Activated naive CD8-positive, alpha-beta T cell treated with anti-CD3 and anti-CD28 coated beads, Interleukin-2, amount 50 U/mL, for 16 hours (primary cell): ENCODE measurements at regions not wholly inside any gene's neighbourhood (a gene's known extent, or its start where the extent isn't known, plus 50 kb on each side); places are given as distances from the start of the nearest gene placed in this dataset.

Source experiments
- DNase-seq: peaks from one replicate; pipeline ENCODE4 v3.0.0-alpha.2; 2020; ENCODE audit warnings: low read depth, low spot score

DNA sequence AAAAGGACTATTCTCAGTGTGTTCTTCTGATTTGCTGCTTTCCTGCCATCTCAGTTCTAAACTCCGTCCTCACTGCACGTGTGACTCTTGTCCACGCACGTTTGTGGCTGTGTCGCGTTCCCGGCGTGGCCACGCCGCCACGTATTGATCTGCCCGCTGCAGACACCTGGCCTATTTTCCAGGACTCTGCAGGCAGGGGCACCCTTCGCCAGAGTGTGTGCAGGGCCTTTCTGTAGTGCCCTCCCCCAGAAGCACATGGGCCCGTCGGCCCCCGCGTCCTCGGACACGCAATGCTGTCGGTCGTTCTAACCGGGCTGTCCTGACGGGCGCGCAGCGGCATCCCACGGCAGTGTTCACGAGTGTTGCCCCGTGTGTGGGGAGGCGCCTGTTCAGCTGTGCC is 87.6 kb downstream of the YTHDF1 start:
- DNase-seq, result no peak

DNA sequence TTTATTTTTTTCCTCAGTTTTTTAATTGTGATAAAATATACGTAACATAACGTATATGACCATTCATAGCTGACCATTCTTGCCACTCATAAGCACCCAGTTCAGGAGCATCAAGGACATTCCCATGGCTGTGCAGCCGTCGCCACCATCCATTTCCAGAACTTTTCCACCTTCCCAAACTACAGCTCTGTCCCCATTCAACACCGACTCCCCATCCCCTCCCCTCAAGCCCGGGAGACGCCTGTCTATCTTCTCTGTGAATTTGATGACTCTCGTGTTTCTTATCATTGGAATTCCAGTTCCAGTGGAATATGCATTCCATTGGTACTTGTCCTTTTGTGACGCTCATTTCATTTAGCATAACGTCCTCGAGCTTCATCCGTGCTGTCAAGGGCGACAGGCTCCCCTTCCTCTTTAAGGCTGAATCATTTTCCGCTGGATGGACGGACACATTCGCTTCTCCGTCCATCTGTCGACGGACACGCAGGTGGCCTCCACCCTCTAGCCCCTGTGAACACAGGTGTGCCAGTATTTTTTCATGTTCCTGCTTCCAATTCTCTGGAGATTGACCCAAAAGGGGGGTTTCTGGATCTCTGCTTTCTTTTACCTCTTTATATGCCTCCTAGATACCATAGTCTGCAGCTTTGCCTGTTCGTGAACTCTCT is 88.1 kb downstream of the YTHDF1 start:
- DNase-seq, result no peak

DNA sequence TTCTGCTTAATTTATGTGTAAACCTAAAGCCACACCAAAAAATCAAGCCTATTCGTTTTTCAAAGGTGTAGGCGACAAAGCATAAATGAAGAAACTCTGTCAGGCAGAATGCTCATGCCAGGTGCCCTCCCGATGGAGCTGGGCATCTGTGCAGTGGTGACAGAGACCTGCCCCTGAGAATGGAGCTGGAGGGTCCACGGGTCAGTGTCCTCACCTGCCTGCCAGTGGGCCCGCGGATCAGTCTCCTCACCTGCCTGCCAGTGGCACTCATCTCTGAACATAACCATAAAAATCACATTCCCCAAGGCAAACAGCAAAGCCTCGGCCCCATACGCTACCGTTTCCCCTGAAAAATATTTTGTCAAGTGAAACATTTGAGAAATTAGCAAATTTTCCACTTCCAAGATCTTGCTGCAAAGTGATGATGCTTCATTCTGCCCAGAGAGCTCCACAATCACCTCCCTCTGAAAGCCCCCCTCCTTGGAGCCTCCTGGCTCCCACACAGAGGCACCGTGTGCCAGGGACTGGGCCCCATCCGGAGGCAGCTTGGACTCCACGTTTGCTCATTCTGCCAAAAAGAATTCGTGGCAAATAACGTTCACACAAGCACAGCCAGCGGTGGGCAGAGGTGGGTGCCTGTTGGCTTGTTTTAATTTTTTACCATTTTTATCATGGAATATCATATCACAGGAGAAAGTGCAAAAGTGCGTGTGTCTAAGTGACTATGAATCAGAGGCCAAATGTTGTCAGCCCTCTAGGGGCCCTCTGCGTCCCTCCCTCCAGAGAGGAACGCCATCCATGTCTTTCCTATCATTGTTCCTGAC is 88.8 kb downstream of the YTHDF1 start:
- DNase-seq, result no peak

DNA sequence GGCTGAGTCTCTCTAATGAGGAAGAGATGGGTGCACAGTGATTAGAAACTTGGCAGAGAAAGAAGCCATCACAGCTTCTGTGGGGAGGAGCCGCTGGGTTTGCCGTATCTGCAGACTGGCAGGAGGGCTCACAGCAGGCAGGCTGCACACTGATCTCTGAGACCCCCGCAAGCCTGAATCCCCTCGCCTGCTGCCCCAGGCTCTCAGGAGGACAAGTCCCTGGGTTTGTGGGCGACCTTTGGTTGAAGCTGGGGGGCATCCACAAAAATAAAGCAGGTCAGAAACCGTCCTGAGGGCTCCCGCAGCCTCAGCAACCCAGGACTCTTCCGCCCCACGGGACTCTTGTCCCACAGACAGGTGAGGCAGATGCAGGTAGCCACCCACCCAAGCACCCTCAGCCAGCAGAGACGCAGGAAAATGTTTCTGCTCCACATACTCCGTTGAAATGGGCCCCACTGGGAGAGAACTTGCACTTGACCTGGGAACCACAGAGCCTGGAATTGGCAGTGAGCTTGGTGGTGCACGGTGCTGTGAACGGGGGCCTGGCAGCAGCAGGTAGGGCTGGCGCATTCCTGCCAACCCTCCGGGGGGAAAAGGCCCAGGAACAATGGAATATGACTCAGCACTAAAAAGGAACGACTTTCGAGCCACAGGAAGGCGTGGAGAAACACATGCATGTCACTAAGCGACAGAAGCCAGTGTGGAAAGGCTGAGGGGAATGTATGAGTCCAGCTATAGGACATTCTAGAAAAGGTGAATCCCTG is 89.9 kb downstream of the YTHDF1 start:
- DNase-seq, result no peak

DNA sequence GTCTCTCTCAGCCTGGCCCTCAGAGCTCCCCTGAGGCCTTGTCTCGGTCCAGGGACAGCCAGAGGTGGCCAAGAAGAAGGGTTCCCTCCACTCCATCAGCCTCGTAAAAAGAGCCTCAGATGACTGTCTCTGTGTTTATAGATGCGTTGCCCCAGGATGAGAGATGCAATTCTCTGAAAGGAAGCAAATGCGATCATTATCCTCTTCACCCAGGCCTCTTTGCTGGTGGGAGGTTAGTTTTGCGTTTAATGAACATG is 90.4 kb downstream of the YTHDF1 start:
- DNase-seq, result no peak

DNA sequence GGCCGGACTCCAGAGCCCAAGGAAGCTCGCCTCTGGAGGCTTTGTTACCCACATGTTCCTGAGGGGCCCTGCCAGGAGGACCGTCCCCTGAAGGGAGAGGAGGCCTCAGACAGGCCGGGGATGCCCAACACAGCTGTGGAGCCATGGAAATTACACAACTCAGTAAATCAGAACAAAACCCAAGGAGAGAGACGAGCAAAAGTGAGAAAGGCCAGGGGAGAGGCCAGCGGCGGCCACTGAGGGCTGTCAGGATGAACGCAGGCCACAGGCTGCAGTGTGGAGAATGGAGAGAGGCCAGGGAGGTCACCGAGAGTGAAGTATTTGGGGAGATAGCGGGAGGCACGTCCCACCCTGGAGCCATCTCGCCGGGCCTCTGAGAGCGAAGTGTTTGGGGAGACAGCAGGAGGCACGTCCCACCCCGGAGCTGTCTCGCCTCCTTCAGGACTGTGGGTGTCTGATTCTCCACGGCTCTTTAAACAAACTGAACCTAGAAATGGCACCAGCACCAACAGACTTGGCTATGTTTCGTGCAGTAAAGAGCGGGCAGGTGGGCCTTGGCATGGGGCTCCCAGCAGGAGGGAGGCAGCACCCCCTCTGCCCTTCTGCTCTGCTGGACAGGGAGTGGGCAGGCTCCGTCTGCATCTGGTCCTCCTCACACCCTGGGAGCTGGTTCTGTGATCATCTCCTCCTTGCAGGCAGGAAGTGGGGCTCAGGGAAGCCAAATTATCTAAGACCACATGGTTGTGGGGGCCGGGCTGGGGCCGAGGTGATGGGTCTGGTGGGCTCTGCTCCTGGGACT is 91.0 kb downstream of the YTHDF1 start:
- DNase-seq, result no peak

DNA sequence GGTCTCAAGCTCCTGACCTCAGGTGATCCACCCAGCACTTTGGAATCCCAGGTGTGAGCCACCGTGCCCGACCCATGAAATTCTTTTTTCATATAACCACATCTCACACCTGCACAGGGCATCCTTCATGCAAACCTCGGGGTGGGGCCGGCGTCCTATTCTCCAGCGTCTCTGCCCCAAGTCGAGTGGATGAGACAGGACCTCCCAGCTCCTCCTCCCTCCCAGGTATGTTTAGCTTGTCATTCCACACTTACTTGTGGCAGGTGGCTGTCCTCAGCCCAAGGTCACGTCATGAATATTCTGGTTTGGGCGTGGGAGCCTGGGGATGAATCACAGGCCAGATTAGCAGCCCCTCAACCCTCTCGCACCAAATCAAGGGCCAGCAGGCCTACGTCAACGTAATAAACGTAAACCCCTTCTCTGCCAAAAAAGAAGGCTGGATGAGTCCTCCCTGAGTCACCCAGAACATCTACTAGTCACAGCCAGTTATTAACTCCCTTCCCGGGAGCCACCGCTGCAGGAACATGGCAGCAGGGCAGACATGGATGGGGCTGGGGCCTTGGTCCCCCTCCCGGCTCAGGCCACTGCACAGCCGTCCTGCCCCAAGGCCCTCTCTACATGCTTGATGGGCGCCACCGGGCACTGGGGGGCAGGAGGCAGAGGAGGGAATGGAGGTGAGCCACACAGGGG is 91.7 kb downstream of the YTHDF1 start:
- no peak for DNase-seq

DNA sequence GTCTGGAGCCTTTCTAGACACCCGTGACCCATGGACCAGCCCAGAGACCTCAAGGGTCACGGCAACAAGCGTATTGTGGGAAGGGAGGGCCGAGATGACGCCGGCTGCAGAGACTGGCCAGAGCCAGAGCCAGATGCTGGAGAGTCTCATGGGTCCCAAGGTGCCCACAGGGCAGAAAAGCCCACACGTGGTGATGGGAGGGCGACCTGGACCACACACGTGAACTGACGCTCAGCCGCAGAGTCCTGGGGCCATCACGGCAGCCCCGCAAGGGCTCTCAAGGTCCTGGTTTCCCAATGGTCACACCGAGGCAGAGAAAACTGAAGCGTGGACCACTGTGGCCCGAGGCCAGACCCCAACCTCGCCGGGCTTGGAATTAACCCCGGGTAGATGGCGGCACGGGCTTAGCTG is 92.6 kb downstream of the YTHDF1 start:
- DNase-seq, result no peak

DNA sequence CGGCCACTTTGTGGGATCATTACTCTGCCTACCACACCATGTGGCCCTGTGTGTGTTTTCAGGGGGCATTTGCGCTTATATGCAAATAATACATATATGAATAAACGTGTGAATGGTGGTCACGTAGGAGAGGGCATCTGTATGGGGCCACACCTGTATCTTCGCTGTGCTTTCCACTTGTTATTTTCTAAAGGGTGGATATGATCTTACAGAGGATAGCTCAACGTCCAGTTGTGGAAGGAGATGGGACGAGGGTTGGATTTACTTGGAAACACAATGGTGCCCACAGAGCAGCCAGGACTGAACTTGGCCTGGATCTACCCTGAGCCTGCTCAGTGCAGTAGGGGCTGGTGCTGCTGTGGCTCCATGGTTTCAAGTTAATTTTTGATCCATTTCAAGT is 93.3 kb downstream of the YTHDF1 start:
- no peak for DNase-seq

DNA sequence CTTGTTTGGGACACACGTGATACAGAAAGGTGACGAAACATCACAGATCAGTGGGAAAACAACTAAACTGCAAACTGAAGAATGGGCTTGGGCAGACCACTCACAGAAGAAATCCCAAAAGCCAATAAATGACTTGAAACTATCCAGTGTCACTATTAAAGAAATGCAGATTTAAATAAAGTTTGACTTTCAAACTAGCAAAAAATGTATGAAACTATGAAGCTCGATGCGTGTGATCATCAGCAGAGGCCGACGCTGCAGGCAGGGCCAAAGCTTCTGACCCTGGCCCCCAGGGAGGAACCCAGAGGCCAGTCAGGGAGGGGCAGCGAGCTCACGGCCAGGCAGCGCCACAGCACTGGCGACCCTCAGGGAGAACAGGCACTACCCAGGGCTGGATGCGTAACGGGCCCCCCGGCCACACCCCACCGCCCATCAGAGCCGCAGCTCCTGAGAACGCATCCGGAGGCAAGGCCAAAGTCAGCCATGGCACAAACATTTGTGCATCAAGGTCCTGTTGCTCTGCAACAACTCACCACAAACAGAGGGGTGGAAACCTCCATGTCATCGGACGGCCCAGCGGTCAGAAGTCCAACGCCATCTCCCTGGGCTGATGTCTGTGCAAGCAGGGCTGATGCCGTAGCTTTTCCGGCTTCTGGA is 94.1 kb downstream of the YTHDF1 start:
- DNase-seq, result no peak

DNA sequence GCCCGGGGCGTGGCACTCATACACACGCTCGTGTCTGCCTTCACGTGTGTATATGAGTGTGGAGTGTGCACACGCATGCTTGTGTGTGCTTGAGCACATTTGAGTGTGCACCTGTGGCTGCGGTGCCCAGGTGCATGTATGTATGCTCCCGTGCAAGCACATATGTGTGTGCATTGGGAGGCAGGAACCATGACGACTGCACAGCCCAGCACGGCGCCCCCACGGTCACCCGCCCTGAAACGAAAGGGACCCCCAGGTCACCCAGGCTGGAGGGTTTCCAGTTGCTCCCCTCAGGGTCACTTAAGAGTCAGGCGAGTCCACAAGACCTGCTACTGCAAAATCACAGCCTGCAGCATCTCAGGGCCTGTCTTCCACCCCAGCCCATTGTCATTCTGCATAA is 94.7 kb downstream of the YTHDF1 start:
- DNase-seq, result no peak

DNA sequence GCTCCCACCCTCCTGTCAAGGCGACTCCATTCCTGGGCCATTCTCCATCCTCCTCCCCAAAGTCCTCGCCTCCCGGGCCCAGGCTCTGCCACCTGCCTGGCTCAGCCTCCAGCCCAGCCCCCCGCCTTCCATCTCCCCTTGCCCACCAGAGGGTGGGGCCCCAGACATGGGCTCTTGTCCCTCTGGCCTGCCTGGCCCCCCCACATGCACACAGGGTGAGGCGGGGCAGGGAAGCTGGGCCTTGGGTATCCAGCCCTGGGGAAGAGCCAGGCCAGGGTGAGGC is 95.2 kb downstream of the YTHDF1 start:
- DNase-seq, result no peak

DNA sequence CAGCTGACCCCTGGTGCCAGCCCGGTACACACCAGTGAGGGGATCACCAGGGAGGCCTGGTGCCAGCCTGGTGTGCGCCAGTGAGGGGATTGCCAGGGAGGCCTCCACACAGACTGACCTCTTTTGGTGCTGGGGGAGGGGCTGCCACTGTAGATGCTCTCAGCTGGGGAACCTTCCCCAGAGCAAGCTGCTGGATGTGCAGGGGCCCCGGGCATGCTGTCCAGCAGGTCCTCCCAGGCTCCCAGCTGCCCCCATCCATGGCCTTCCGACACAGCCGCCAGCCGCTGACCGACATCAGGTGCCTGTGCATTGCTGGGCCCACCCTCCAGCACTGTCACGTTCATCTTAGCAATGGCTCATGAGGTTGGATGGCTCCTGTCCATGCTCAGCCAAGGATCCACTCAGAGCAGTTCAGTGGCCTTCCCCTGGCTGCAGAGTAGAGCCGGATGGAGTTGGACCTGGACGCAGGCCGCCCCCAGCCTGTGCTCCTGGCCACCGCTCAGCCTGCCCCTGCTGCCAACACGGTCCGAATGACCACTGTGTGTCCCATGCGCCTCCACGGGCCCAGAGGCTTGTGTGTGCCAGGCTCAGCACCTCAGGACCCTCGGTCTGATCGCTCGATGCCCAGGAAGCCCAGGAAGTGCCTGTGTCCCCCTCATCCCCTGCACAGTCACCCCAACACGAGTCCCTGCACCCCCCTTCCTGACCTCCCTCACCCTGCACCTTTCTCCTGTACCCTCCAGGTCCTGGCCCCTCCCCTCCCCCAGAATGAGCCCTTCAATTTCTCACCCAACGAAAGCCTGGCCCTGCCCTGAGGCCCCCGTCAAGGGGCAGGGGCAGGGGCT is 95.7 kb downstream of the YTHDF1 start:
- no peak for DNase-seq

DNA sequence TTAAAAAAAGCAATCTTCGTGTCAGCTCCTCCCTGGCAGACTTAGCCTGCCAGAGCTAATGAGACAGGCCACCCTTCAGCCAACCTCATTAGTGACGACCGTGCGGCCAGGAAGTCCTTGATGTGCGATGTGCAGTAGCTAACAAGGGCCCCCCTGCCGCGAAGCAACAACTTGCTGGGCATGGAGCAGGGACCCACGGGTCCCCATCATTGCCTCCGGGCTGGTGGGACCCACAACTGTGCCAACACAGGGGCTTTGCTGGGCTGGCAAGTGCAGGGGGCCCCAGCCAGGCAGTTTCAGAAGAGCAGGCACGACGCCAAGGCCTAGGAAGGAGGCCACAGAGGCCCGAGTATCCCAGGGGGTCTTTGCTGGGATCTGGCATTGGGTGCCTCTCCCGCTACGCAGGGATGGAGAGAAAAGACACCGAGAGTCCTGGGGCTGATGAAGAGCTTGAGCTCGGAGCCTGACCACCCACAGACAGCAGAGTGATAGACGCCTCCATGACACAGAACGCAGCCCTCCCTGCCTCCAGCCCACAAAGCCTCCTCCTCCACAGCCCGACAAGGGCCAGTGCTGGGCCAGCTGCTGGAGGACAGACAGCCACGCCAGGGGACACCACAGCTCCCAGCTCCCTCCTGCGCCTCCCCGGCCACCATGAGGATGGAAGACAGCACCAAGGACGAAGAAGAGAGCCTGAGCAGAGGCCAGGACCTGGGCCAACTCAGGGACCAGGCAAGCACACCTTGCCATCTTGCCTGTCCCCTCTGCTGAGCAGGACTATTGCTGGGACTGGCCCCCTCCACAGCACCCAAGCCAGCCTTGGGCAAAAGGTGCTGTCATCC is 96.6 kb downstream of the YTHDF1 start:
- no peak for DNase-seq

DNA sequence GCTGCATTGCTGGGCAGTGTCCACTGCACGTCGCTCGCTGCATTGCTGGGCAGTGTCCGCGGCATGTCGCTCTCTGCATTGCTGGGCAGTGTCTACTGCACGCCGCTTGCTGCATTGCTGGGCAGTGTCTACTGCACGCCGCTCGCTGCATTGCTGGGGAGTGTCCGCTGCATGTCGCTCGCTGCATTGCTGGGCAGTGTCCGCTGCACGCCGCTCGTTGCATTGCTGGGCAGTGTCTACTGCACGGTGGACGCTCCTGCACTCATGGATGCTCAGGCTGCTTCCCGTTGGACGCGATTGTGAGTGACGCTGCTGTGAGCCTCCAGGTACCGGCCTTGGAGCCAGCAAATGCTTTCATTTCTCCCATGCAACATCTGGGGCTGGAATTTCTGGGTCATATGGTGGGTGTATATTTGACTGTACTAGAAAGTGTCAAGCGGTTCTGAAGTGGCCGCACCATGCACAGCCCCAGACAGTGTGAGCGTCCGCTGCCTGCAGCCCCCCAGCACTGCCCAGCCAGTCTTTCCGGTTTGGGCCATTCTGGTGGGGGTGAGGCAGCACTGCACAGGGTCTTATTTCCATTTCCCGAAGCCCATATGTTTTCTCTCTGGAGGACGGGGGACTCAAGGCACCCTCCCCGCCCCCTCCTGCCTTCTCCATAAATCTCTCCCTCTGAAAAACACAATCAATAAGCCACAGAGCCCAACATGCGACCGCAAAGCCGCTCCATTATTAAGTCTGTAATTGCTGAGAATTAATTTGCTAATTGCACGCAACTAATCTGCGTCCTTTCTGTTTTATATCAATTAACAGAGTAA is 97.4 kb downstream of the YTHDF1 start:
- no peak for DNase-seq

DNA sequence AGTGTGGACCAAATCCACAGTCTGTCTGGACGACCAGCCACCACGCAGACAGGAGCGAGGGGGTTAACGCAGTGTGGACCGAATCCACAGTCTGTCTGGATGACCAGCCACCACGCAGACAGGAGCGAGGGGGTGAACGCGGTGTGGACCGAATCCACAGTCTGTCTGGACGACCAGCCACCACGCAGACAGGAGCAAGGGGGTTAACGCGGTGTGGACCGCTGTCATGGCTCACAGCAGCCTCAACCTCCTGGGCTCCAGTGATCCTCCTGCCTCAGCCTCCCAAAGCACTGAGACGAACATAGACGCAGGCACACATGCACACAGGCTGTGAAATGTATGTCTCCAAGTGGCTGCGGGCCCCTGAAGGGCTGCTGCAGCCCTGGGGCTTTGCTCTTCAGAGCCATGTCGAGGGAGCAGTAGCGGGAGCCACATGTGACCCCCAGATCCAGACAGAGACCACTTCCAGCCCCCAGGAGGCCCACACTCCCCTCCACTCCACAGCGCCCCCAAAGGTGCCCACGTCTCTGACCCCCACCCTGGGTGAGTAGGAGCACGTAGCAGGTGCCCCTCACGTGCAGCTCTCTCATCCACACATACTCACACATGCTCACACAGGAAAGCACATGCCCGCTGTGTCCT is 98.1 kb downstream of the YTHDF1 start:
- DNase-seq, result no peak

DNA sequence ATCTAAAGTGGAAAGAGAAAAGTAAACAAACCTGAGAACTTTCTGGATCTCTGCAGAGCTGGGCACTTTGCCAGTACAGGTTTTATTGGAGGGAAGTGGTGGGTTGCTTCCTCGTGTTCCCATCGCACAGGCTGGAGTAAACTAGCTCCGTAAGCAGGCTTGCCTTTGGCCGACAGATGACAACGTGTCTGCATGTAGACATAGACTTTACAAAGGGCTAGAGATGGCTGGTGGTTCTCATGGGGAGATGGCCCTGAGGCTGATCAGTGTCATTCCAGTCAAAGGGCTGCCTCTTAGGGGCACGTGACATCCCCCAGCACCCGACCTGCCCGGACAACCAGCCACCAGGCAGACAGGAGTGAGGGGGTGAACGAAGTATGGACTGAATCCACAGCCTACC is 98.8 kb downstream of the YTHDF1 start:
- no peak for DNase-seq
